BLaER1 treated with 17β-estradiol and CSF1 and Interleukin-3, amounts not matched to agents 10 nM and 100 nM (cell line): ENCODE measurements at regions not wholly inside any gene's neighbourhood (a gene's known extent, or its start where the extent isn't known, plus 50 kb on each side); places are given as distances from the start of the nearest gene placed in this dataset.
A peak's percentile ranks its signal among the peaks of the same experiment; 100 is the strongest.

Experiments
- H3K27ac ChIP-seq, 11 experiments: shearing (Covaris generic); formaldehyde crosslinking; 2 replicates each; pipeline ENCODE4 v1.8.1; 2022
- H3K27me3 ChIP-seq, 11 experiments: shearing (Covaris generic); formaldehyde crosslinking; 2 replicates each; pipeline ENCODE4 v1.8.1; 2022
- H3K36me3 ChIP-seq, 11 experiments: shearing (Covaris generic); formaldehyde crosslinking; 2 replicates each; pipeline ENCODE4 v1.8.1; 2022
- H3K4me1 ChIP-seq, 10 experiments: shearing (Covaris generic); formaldehyde crosslinking; 2 replicates each; pipeline ENCODE4 v1.8.1; 2022
- H3K4me2 ChIP-seq, 11 experiments: shearing (Covaris generic); formaldehyde crosslinking; 2 replicates each; pipeline ENCODE4 v1.8.1; 2022
- H3K4me3 ChIP-seq, 10 experiments: shearing (Covaris generic); formaldehyde crosslinking; 2 replicates each; pipeline ENCODE4 v1.8.1; 2022
- H3K9ac ChIP-seq, 11 experiments: shearing (Covaris generic); formaldehyde crosslinking; 2 replicates each; pipeline ENCODE4 v1.8.1; 2022
- H3K9me3 ChIP-seq, 11 experiments: shearing (Covaris generic); formaldehyde crosslinking; replicated peaks in 1 of 11; 2 replicates each; pipeline ENCODE4 v1.8.1; 2022
- H4K20me1 ChIP-seq, 11 experiments: shearing (Covaris generic); formaldehyde crosslinking; 2 replicates each; pipeline ENCODE4 v1.8.1; 2022
- Cebpa-rat ChIP-seq, 11 experiments: shearing (Covaris generic); IDR thresholded peaks; 2 replicates each; pipeline ENCODE4 v1.8.1; 2022

DNA sequence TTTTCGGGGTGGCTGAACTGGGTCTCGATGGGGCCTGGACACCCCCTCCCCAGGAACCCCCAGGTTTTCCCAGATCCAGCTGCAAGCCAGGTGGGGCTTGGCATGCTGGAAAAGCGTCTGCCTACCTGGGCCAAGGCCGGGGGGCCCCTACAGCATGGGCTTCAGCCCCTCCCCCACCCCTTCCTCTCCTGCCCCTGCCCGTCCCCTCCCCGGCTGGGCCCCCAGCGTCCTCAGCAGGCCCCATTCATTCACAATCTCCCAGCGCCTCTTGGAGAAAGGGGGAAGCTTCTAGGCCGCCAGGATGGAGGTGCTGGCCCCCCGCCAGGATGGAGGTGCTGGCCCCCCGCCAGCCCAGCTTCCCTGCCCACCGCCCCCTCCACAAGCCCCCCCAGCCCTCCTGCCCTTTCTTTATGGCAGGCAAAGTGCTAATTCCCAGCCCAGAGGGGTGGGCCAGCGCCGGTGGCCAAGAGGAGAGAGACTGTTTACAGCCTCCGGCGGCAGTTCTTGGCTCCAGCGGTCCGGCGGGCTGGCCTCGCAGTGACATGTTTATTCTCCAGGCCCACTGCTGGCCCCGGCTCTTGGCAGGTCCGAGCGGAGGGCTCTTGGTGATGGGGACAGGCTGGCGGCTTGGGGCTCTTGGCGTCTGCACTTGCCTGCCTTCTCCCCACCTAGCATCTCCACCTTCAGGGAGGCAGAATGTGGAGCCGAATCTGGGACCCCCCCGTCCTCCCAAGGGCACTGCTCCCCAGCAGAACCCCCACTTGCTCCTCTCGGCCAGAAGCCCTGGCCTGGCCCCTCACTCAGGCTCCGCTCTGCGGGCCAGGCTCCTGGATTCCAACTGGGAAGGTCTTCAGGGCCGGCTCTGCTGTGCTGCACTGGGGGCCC, 94.4 kb upstream of the CIBAR2 start:
- H3K9me3 ChIP-seq: peaks cover 0 to 5% (median 0%) of the 10 kb centered on the region in 11 experiments; a peak in 3 of 22 replicates
- no peak for TF ChIP-seq Cebpa-rat (IDR thresholded peaks at IDR 0.05)
- no peak overlapping the region for H3K27ac ChIP-seq
- peaks cover 0 to 4% (median 0%) of the 10 kb centered on the region in 11 experiments; a peak in 2 of 22 replicates for H4K20me1 ChIP-seq
- H3K4me2 ChIP-seq: no peak overlapping the region
- H3K4me1 ChIP-seq: peaks cover 0 to 26% (median 20%) of the 10 kb centered on the region in 10 experiments; a peak in 16 of 20 replicates
- no peaks in the 10 kb centered on the region for H3K36me3 ChIP-seq
- H3K4me3 ChIP-seq: no peak overlapping the region
- H3K9ac ChIP-seq: no peak overlapping the region; a peak in 1 of 22 replicates
- no peaks in the 10 kb centered on the region for H3K27me3 ChIP-seq

DNA sequence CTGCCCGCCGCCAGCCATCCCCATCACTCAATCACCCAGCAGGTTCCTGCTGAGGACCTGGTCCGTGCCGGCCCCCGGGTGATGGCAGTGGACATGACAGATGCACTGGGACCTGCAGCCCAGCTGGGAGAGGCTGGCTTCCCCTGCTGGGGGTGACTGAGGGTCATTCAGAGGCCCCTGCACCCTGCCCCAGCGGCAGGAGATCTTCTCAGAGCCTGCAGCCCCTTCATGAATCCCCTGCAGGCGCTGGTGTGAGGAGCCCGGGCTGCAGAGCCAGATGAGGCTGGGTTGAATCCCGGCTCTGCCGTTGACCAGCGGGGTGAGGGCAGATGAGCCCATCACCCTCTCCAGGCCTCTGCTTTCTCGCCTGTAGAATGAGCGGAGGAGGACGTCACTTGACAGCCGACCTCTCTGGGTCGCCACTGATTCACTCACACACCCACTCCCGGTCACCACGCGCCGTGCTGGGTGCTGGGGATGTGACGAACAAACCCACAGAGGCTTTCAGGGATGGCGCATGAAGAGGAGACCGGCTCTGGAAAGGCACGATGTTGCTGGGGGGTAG, 95.2 kb upstream of the CIBAR2 start:
- H3K4me1 ChIP-seq: peaks cover 2 to 26% (median 18%) of the 10 kb centered on the region in 10 experiments; a peak in 17 of 20 replicates

DNA sequence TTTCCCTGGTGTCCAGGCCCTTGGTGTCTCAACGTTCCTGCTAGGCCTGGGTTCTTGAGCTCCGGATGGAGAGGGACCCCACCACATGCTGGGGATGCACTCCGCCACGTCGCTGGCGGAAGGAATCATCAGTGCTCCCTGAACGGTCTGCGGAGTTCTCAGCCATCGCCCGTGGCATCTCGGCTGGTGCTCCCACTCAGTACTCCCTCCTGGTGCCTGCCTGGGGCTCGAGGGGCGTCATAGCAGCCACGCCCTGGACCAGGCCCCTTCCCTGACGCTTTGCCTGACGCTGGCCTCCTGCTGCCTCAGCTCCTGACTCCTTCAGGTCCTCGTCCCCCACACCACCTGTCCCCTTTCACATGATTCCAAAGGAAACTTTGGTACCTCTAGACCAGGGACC, 95.9 kb upstream of the CIBAR2 start:
- Histone ChIP-seq H3K36me3 (no peaks in the 10 kb centered on the region), H3K4me3 (no peak overlapping the region), H4K20me1 (peaks cover 0 to 4% (median 0%) of the 10 kb centered on the region in 11 experiments; a peak in 2 of 22 replicates), H3K4me1 (peaks cover 3 to 25% (median 17%) of the 10 kb centered on the region in 10 experiments; a peak in 17 of 20 replicates), H3K9me3 (peaks cover 0 to 5% (median 0%) of the 10 kb centered on the region in 11 experiments; a peak in 3 of 22 replicates), H3K27me3 (no peaks in the 10 kb centered on the region), H3K9ac (no peak overlapping the region), H3K4me2 (no peak overlapping the region), H3K27ac (no peak overlapping the region)
- no peak for TF ChIP-seq Cebpa-rat (IDR thresholded peaks at IDR 0.05)

More for the DNA sequence above, 95.2 kb upstream of the CIBAR2 start:
- Histone ChIP-seq H3K4me2 (no peak overlapping the region), H3K9ac (no peak overlapping the region; a peak in 1 of 22 replicates), H3K9me3 (peaks cover 0 to 5% (median 0%) of the 10 kb centered on the region in 11 experiments; a peak in 3 of 22 replicates), H4K20me1 (peaks cover 0 to 4% (median 0%) of the 10 kb centered on the region in 11 experiments; a peak in 2 of 22 replicates), H3K27ac (no peak overlapping the region), H3K27me3 (no peaks in the 10 kb centered on the region), H3K4me3 (no peak overlapping the region), H3K36me3 (no peaks in the 10 kb centered on the region)
- no peak for TF ChIP-seq Cebpa-rat (IDR thresholded peaks at IDR 0.05)

DNA sequence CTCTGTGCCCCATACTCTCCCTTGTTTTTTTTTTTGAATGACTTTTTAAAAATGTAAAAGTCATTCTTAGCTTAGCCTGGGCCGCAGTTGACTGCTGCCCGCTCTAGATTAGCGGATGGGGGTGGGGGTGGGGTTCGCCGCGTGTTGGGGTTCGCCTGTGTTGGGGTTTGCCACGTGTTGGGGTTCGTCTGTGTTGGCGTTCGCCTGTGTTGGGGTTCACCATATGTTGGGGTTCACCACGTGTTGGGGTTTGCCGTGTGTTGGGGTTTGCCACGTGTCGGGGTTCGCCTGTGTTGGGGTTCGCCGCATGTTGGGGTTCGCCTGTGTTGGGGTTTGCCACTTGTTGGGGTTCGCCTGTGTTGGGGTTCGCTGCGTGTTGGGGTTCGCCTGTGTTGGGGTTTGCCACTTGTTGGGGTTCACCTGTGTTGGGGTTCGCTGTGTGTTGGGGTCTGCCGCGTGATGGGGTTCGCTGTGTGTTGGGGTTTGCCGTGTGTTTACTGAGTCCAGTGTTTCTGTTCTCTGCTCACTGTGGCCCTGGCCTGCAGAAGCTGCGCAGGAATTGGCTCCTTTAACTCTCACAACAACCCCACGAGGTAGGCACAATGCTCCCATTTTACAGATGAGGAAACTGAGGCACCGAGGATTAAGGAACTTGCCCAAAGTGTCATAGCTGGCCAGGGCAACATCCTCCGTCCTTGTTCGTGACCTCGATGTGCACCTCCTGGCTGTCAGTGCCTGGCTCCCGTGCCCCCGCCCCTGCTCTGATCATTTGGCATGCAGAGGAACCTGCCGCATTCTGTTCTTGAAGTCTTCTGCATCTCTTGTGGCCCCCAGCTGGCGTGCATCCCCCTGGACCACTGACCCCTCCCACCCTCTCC, 96.6 kb upstream of the CIBAR2 start:
- Histone ChIP-seq H3K4me1 (peaks cover 3 to 26% (median 15%) of the 10 kb centered on the region in 10 experiments; a peak in 16 of 20 replicates), H3K27me3 (no peaks in the 10 kb centered on the region)
- no peak for TF ChIP-seq Cebpa-rat (IDR thresholded peaks at IDR 0.05)

DNA sequence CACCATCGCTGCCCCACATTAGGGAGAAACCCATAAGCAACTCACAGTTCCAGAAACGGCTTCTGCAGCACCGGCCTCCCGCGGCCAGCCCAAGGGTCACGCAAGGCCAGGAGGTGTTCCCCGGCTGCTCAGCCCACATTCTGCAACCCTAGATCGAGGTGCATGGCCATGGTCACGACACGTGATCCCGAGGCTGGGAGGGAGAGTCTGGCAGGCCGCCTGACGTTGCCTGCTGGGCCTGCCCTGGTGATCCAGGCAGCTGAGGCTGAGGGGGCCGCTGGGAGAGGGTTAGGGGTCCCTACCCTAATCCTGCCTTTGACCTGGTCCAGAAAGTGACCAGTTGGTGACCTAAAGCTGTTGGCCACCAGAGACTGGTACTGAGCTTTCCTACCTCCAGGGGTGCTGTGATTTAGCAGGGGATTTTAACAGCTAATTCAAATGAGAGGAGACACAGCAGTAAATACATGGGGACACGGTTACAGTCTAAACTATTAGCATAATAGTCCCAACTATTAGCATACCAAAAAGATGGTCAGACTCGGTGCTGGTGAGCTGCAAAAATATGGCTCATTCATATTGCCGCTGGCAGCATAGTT, 97.4 kb upstream of the CIBAR2 start:
- H3K36me3 ChIP-seq: no peaks in the 10 kb centered on the region
- no peaks in the 10 kb centered on the region for H3K27me3 ChIP-seq
- H3K4me1 ChIP-seq: peaks cover 3 to 33% (median 18%) of the 10 kb centered on the region in 10 experiments; a peak in 16 of 20 replicates
- H3K27ac ChIP-seq: no peak overlapping the region
- no peak overlapping the region for H3K4me3 ChIP-seq
- peaks cover 0 to 1% (median 0%) of the 10 kb centered on the region in 11 experiments; a peak in 3 of 22 replicates for H3K9me3 ChIP-seq
- no peak for TF ChIP-seq Cebpa-rat (IDR thresholded peaks at IDR 0.05)
- H4K20me1 ChIP-seq: peaks cover 0 to 15% (median 0%) of the 10 kb centered on the region in 11 experiments; a peak in 2 of 22 replicates
- no peak overlapping the region for H3K9ac ChIP-seq
- no peak overlapping the region for H3K4me2 ChIP-seq

More for the DNA sequence above, 96.6 kb upstream of the CIBAR2 start:
- no peaks in the 10 kb centered on the region for H3K36me3 ChIP-seq
- H3K4me2 ChIP-seq: no peak overlapping the region
- no peak overlapping the region for H3K4me3 ChIP-seq
- no peak overlapping the region for H3K9ac ChIP-seq
- no peak overlapping the region for H3K27ac ChIP-seq
- peaks cover 0 to 5% (median 0%) of the 10 kb centered on the region in 11 experiments; a peak in 3 of 22 replicates for H3K9me3 ChIP-seq
- peaks cover 0 to 7% (median 0%) of the 10 kb centered on the region in 11 experiments; a peak in 2 of 22 replicates for H4K20me1 ChIP-seq

DNA sequence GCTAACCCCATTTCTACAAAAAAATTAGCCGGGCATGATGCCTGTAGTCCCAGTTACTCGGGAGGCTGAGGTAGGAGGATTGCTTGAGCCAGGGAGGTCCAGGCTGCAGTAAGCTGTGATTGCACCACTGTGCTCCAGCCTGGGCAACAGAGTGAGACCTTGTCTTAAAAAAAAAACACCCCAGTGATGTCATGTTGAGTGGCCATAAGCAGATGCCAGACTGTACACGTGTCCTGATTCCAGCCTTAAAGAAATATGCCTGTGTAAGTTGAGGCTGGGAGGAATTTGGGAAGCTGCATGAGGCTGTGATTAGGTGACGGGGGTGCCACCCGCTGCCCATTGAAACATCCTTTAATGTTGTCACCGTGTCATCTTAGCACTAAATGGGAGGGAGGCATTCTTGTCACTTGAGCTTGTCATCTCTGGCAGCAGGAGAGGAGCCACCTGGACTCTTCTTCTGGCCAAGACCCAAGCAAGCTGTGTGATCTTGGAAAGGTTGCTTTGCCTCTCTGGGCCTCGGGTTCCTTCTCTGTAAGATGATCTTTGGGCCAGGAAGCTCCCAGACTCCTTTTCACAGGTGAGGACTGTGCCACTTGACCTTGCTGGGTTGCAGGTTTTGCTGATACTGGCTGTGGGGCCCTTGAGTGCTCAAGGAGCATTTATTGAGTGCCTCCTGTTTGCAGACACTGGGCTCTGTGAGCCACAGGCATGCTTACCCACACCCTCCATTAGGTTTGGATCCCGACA, 98.3 kb upstream of the CIBAR2 start:
- Histone ChIP-seq H3K9ac (no peak overlapping the region), H3K4me1 (peaks cover 3 to 35% (median 18%) of the 10 kb centered on the region in 10 experiments; a peak in 16 of 20 replicates), H3K4me3 (no peak overlapping the region), H3K36me3 (no peaks in the 10 kb centered on the region), H3K4me2 (peak overlapping the region in 1 of 11 experiments; percentile 12; a peak in 1 of 22 replicates), H4K20me1 (peaks cover 0 to 17% (median 0%) of the 10 kb centered on the region in 11 experiments; a peak in 2 of 22 replicates), H3K27me3 (no peaks in the 10 kb centered on the region), H3K27ac (no peak overlapping the region), H3K9me3 (no peaks in the 10 kb centered on the region)
- no peak for TF ChIP-seq Cebpa-rat (IDR thresholded peaks at IDR 0.05)

DNA sequence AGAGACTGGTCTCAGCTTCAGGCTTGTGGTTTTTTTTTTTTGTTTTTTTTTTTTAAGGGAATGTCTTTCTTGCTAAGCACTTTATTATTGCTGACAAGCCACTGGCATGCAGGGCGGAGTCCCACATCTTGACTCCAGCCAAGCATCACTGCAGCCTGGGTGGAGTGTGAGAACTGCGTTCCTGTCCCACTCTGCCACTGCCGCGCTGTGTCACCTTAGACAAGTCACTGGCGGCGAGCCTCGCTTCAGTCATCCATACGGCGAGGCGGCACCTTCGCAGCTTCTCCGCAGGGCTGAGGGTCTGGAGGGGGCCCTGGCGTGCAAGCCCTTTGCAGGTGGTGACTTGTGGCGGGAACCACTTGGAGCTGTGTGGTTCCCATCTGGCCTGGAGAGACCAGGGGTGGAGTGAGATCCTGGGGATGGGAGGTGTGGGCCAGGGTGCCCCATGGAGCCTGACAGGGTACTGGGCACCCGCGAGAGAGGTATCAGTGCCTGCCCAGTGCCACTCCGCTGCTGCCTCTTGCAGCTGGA, 99.1 kb upstream of the CIBAR2 start:
- Histone ChIP-seq H3K27me3 (no peaks in the 10 kb centered on the region), H3K36me3 (no peaks in the 10 kb centered on the region), H3K27ac (no peak overlapping the region), H3K9me3 (no peaks in the 10 kb centered on the region), H3K9ac (no peak overlapping the region), H3K4me3 (no peak overlapping the region), H3K4me1 (peaks cover 3 to 35% (median 18%) of the 10 kb centered on the region in 10 experiments; a peak in 16 of 20 replicates), H4K20me1 (peaks cover 0 to 17% (median 0%) of the 10 kb centered on the region in 11 experiments; a peak in 2 of 22 replicates), H3K4me2 (peak overlapping the region in 1 of 11 experiments; percentile 12; a peak in 2 of 22 replicates)
- TF ChIP-seq Cebpa-rat (IDR thresholded peaks at IDR 0.05): no peak
